ENCODE measurements at regions not wholly inside any gene's neighbourhood (a gene's known extent, or its start where the extent isn't known, plus 50 kb on each side); places are given as distances from the start of the nearest gene placed in this dataset.

DNA sequence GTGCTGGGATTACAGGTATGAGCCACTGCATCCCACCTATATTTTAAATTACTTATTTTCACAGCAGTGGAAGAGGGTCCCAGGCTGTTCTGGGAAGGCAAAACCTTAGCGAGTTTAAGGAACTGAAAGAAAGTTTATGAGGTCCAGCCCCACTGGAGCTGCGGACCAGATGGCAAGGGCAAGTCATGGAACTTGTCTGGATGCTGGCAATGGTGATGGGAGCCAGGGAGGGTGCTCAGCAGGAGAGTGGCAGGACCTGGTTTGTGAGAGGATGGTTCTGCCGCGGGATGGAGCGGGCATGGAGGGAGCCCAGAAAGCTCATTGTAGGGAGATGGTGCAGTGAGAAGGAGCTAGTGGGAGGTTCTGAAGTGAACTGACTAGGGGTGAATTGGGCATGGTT lies 50.6 kb upstream of the SLC45A1 start:
- H3K4me3 ChIP-seq = no peak overlapping the region
- H3K36me3 ChIP-seq (ENCODE audit: low read depth) = no peaks in the 10 kb centered on the region
- no peak for DNase-seq
- H3K4me1 ChIP-seq (ENCODE audit: low read depth) = peaks cover 3% of the 10 kb centered on the region
- TF ChIP-seq, protein P1, sequence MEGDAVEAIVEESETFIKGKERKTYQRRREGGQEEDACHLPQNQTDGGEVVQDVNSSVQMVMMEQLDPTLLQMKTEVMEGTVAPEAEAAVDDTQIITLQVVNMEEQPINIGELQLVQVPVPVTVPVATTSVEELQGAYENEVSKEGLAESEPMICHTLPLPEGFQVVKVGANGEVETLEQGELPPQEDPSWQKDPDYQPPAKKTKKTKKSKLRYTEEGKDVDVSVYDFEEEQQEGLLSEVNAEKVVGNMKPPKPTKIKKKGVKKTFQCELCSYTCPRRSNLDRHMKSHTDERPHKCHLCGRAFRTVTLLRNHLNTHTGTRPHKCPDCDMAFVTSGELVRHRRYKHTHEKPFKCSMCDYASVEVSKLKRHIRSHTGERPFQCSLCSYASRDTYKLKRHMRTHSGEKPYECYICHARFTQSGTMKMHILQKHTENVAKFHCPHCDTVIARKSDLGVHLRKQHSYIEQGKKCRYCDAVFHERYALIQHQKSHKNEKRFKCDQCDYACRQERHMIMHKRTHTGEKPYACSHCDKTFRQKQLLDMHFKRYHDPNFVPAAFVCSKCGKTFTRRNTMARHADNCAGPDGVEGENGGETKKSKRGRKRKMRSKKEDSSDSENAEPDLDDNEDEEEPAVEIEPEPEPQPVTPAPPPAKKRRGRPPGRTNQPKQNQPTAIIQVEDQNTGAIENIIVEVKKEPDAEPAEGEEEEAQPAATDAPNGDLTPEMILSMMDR (IDR thresholded peaks at IDR 0.05) = no peak
- no peaks in the 10 kb centered on the region for H3K9me3 ChIP-seq
- ATAC-seq = no peak
- intact Hi-C loops (cut with DNase I, micrococcal nuclease) = no loop called here

DNA sequence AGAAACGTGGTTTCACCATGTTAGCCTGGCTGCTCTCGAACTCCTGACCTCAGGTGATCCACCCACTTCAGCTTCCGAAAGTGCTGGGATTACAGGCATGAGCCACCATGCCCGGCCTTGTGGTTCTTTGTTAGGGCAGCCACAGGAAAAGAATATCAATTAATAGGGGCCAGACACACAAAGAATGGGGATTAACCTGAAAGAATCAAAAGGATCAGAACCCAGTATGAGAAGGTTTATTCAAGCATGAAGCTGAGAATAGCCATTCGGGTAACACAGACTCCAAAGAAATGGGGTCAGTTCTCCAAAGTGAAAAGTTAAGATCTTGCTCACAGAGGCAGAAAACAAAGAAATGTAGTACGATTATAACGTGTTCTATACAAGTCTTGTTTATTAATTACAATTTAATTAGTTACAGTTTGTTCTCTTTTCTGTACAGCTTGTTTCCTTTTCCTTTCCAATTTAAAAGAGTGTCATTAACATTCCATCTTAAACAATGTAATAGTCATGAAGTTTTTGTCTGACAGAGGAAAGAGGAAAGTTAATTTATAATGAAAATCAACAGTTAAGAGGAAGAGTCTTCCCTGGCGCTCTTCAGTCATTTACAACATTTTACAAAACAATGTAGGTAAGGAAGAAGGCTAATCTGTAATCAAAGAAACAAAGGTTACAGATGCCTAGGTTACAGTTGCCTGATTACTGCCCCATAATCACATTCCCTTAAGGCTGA lies 51.3 kb upstream of the SLC45A1 start:
- DNase-seq (no peak), ATAC-seq (peak; percentile 50)
- Histone ChIP-seq H3K9me3 (no peaks in the 10 kb centered on the region), H3K4me1 (ENCODE audit: low read depth) (peaks cover 3% of the 10 kb centered on the region), H3K4me3 (no peak overlapping the region), H3K36me3 (ENCODE audit: low read depth) (no peaks in the 10 kb centered on the region)
- TF ChIP-seq, protein P1 (IDR thresholded peaks at IDR 0.05) = no peak
- intact Hi-C loops (cut with DNase I, micrococcal nuclease) = no loop called here

DNA sequence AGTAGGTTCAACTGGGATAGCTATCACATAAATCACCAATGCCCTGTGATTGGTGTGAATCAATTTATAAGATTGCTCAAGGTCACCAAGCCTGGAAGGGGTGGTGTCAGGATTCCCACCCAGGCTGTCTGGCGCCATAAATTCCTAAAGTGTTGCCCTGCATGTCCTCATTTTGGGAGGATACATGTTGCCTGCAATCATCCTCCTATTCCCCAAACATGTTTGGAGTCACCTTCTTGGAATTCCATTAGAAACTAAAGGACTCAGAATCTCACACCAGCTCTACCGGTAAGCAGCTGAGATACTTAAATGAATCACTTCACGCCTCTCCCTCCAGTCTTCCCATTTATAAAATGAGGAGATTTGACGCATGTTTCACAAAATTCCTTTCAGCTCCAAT lies 54.1 kb upstream of the SLC45A1 start:
- H3K9me3 ChIP-seq = no peaks in the 10 kb centered on the region
- ATAC-seq (no peak), DNase-seq (no peak)
- H3K36me3 ChIP-seq (ENCODE audit: low read depth) = no peaks in the 10 kb centered on the region
- TF ChIP-seq, protein P1 (IDR thresholded peaks at IDR 0.05) = no peak
- intact Hi-C loops (cut with DNase I, micrococcal nuclease) = no loop called here
- H3K4me3 ChIP-seq = no peak overlapping the region
- peaks cover 7% of the 10 kb centered on the region for H3K4me1 ChIP-seq (ENCODE audit: low read depth)

DNA sequence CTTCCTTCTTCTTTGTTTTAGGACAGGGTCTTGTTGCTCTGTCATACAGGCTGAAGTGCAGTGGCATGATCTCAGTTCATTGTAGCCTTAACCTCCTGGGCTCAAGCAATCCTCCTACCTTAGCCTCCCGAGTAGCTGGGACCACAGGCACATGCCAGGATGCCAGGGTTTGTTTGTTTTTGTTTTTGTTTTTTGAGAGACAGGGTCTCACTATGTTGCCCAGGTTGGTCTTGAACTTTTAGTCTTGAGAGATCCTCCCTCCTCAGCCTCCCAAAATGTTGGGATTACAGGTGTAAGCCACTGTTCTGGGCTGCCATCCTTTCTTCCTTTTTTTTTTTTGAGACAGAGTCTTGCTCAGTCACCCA lies 56.5 kb upstream of the SLC45A1 start:
- Histone ChIP-seq H3K4me3 (no peak overlapping the region), H3K36me3 (ENCODE audit: low read depth) (no peaks in the 10 kb centered on the region), H3K9me3 (no peaks in the 10 kb centered on the region), H3K4me1 (ENCODE audit: low read depth) (peaks cover 9% of the 10 kb centered on the region)
- intact Hi-C loops (cut with DNase I, micrococcal nuclease) = no loop called here
- ATAC-seq (no peak), DNase-seq (no peak)
- TF ChIP-seq, protein P1 (IDR thresholded peaks at IDR 0.05) = no peak

DNA sequence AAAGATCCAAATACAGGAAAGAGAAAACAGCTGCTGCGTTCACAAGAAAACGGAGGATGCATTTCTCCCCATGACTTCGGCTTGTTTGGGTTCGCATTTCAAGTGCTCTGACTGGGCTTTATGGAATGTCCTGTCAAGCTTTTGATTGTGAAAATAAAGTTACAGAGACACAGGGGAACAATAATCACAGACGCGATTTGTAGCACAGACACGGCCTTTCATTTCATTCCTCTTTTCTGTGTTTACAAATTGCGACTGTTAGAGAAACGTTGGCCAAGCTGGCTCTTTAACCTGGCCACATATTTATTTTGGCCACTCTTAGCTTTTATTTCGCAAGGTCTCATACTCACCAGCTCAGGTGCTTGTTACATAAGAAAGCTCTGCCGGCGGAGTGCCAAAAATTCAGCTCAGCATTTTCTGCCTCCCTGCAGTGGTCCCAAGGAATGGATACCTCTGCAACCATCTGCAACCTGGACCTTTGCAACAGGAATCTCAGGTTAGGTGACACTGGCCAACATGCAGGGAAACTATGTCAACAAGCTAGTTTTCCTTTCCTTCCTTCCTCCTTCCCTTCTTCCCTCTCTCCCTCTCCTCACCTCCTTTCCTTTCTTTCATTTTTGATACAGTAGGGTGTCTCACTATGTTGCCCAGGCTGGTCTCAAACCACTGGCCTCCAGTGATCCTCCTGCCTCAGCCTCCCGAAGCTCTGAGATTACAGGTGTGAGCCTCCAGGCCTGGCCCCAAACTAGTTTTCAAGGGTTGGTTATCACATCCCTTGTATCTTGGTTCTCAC lies 58.2 kb upstream of the SLC45A1 start:
- no peaks in the 10 kb centered on the region for H3K36me3 ChIP-seq (ENCODE audit: low read depth)
- H3K4me3 ChIP-seq = no peak overlapping the region
- intact Hi-C loops (cut with DNase I, micrococcal nuclease) = no loop called here
- no peaks in the 10 kb centered on the region for H3K9me3 ChIP-seq
- DNase-seq = peak in 2 of 3 donors; percentile 54 to 55
- TF ChIP-seq, protein P1 (IDR thresholded peaks at IDR 0.05) = no peak
- peak; percentile 47 for ATAC-seq
- H3K4me1 ChIP-seq (ENCODE audit: low read depth) = peaks cover 9% of the 10 kb centered on the region
